ENCODE measurements at regions not wholly inside any gene's neighbourhood (a gene's known extent, or its start where the extent isn't known, plus 50 kb on each side); places are given as distances from the start of the nearest gene placed in this dataset.

DNA sequence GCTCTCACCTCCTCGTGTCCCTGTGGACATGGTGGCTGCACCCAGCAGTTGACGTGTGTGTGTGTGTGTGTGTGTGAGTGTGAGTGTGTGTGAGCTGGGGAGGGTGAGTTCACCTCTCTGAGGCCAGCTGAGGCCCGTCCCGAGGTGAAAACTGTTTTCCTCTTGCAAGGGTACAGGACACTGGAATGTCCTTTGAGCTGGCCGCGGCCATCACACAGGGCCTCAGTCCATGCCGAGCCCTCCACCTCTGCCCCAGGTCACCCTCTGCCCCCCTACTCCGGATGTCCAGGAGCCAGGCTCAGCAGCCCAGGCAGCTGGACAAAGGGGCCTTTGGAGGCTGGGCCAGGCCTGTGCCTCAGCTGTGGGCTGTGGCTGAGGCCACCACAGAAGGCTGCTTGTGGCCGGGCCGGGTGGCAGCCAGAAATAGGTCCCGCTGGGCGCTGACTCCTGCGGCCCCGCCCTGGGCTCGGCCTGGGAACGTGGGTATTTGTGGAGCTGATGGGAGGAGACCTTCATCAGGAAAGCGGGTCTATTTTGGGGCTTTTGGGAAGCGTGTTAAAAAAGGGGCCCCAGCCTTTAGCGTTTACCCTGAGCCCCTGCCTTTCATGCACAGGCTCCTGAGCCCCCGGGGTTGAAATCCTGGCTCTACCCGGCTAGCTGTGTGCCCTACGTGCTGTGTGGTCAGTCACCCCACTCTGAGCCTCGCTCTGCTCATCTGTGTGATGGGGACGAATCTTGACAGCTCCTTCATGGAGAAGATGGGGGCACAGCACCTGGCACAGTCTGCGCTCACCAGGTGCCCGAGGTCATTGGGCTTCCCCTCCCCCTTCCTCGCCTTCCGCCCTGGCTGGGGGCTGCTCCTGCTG is 75.1 kb upstream of the IER5L start:
- TF ChIP-seq, protein P1, sequence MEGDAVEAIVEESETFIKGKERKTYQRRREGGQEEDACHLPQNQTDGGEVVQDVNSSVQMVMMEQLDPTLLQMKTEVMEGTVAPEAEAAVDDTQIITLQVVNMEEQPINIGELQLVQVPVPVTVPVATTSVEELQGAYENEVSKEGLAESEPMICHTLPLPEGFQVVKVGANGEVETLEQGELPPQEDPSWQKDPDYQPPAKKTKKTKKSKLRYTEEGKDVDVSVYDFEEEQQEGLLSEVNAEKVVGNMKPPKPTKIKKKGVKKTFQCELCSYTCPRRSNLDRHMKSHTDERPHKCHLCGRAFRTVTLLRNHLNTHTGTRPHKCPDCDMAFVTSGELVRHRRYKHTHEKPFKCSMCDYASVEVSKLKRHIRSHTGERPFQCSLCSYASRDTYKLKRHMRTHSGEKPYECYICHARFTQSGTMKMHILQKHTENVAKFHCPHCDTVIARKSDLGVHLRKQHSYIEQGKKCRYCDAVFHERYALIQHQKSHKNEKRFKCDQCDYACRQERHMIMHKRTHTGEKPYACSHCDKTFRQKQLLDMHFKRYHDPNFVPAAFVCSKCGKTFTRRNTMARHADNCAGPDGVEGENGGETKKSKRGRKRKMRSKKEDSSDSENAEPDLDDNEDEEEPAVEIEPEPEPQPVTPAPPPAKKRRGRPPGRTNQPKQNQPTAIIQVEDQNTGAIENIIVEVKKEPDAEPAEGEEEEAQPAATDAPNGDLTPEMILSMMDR (IDR thresholded peaks at IDR 0.05; ENCODE audit: extremely low read depth, missing control alignments): no peak

DNA sequence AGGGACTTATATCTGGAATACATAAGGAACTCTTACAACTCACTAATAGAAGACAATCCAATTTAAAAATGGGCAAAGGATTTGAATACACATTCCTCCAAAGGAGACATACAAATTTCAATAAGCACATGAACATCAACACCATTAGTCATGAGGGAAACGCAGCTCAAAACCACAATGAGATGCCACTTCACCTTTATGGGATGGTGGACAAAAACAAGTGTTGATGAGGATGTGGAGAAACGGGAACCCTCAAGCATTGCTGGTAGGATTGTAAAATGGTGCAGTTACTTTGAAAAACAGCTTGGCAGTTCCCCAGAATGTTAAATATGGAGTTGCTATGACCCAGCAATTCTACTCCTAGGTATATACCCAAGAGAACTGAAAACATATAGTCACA is 72.7 kb upstream of the IER5L start:
- TF ChIP-seq, protein P1 (IDR thresholded peaks at IDR 0.05; ENCODE audit: extremely low read depth, missing control alignments): no peak
- DNase-seq (ENCODE audit: low spot score): no peak

More for the DNA sequence above, 75.1 kb upstream of the IER5L start:
- DNase-seq (ENCODE audit: low spot score): no peak

DNA sequence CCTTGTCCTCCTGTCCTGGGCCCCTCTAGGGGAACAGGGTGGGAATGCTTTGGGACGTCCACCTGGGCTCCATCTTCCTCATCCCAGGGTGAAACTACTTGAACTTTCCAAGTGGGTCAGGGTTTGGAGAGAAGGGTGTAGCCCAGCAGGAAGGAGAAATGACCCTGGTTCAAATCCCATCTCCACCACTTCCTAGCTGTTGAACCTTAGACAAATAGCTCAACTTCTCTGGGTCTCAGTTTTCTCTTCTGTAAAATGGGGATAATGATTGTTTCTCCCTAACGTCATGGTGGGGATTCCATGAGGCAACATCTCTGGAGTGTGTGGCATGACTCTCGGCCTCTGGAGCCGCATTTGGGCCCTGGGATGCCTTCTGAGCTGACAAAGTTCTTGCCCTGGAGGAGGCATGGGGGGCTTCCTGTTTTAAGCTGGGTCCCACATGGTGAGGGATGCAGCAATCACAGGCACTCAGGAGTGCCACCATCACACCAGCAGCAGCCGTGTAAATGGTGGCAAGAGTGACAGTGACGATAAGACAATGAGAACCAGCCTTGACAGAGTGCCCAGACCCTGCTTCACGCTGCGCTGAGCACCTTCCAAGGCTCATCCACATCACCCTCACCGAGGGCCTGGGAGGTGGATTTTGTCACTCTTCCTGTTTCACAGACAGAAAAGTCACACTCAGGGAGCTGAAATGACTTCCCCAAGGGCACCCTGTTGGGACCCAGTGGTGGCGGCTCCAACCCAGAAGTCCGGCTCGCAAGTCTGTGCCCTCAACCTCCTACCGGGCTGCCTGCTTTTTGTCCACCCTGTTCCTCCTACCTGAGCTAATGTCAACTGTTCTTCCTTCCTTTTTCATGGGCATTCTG is 69.5 kb upstream of the IER5L start:
- DNase-seq (ENCODE audit: low spot score): no peak
- TF ChIP-seq, protein P1 (IDR thresholded peaks at IDR 0.05; ENCODE audit: extremely low read depth, missing control alignments): no peak

DNA sequence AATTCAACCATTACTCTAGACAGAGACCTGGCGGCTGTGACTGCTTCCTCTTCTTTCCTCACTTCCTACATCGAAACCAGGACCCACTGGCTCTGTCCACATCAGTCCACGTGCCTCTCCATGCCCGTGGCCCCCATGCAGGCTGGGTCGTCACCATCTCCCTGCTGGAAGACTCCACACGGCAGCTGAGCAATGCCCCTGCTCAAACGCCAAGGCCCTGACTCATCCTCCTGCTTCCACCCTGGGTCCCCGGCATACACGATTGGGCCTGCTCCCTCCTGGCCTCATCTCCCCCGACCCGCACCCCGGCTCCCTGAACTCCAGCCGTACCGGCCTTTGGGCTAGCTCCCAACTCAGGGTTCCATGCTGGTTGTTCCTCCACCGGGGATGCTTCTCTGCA is 67.2 kb upstream of the IER5L start:
- no peak for DNase-seq (ENCODE audit: low spot score)
- TF ChIP-seq, protein P1 (IDR thresholded peaks at IDR 0.05; ENCODE audit: extremely low read depth, missing control alignments): no peak

DNA sequence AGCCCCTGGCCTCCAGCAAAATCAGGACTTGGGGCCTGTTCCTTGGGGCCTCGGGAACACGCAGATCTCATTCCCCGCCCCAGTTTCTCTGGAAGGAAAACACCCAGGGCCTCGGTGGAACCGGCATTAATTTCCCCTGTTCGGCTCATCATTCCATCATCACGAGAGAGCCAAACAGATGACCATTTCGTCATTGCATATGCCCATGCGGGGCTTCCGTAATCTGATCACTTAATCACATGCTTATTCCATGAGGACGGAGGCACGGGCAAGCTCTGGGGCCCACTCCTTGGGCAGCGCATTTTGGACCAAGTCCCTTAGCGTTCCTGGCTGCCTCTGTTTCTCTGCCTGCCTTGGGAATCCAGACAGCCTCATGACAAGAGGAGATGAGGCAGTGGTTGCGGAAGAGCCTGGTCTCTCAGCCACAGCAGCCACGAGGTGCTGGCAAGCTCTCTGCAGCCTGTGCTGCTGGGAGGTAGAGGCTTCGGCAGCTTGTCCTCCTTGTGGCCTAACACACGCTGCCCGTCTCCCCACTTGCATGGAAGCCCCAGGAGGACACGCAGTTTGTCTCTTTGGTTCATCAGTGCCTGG is 65.0 kb upstream of the IER5L start:
- DNase-seq (ENCODE audit: low spot score): no peak
- TF ChIP-seq, protein P1 (IDR thresholded peaks at IDR 0.05; ENCODE audit: extremely low read depth, missing control alignments): no peak

DNA sequence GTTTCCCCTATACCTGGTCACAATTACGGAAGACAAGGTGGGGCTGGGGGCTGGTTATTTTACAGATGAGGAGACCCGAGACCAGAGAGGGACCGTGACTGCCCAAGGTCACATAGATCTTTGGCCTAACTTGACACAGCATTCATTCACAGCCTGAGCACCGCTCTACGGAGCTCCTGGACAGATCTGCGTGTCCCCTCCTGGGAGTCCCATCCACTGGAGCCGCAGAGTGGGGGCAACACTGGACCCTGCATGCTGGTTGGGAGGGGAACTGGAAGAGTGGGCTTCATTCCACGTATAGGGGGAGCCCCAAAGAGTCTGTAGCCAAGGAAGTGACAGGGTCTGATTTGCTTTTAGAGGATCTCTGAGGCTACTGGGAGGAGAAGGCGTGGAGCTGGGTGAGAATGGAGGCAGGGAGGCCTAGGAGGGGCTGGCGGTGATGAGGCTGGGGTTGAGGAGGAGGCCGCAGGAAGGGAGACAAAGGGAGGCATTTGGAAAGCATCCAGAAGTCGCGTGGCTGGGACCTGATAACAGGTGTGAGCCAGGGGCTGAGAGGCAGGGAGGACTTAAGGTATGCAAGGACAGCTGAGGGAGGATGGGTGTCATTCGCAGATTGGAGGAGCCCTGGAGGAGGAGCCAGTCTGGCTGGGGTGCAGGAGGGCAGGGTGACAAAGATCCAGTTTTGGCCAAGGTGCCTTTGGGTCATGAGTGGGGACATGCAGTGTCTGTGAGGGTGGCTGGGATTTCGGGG is 64.3 kb upstream of the IER5L start:
- no peak for DNase-seq (ENCODE audit: low spot score)
- TF ChIP-seq, protein P1 (IDR thresholded peaks at IDR 0.05; ENCODE audit: extremely low read depth, missing control alignments): no peak

Measured in GM20000 (cell line).